ENCODE measurements at regions not wholly inside any gene's neighbourhood (a gene's known extent, or its start where the extent isn't known, plus 50 kb on each side); places are given as distances from the start of the nearest gene placed in this dataset.

GRCh38 chr14:30257946-30258661, 300.9 kb upstream of the G2E3 start:
- H3K79me2 ChIP-seq (ENCODE audit: insufficient read depth, low read length) = no peaks in the 10 kb centered on the region
- H4K91ac ChIP-seq (ENCODE audit: insufficient read length, low read depth, low read length) = no peak overlapping the region
- no peak for DNase-seq
- no peaks in the 10 kb centered on the region for H3K9me3 ChIP-seq (ENCODE audit: control insufficient read depth, low read depth, low read length)
- H3K27ac ChIP-seq (ENCODE audit: insufficient read length, low read depth, low read length) = no peak overlapping the region
- Mint-ChIP-seq H3K4me1 (peaks cover 22 to 24% of the 10 kb centered on the region in 2 experiments), H3K9me3 (peaks cover 8 to 12% of the 10 kb centered on the region in 2 experiments), H3K27ac (no peak overlapping the region; a peak in 1 of 7 replicates), H3K36me3 (ENCODE audit: insufficient read depth in 1 of 3, low read depth in 3 of 3) (peaks cover 0 to 9% (median 0%) of the 10 kb centered on the region in 3 experiments; a peak in 3 of 7 replicates), H3K27me3 (ENCODE audit: low read depth) (no peaks in the 10 kb centered on the region; the same call in 1 of the 2 replicates), H3K4me3 (no peak overlapping the region)
- H2BK120ac ChIP-seq (ENCODE audit: low read depth, low read length, poor library complexity, severe bottlenecking) = no peak overlapping the region
- H3K23me2 ChIP-seq (ENCODE audit: insufficient read length, low read depth, low read length, poor library complexity, severe bottlenecking) = no peaks in the 10 kb centered on the region
- no peak overlapping the region for H2BK5ac ChIP-seq (ENCODE audit: insufficient read length, low read length)
- no peak overlapping the region for H4K5ac ChIP-seq (ENCODE audit: insufficient read length, low read depth, low read length)
- H4K20me1 ChIP-seq (ENCODE audit: control insufficient read depth, insufficient read depth, insufficient read length) = no peaks in the 10 kb centered on the region
- no peak overlapping the region for H3T11ph ChIP-seq (ENCODE audit: low read length)
- H3K9ac ChIP-seq (ENCODE audit: extremely low read depth, insufficient read length, low read length) = no peak overlapping the region
- no peak overlapping the region for H3K4ac ChIP-seq (ENCODE audit: low read depth, low read length)
- H3K23ac ChIP-seq (ENCODE audit: insufficient read length, low read depth, low read length) = no peak overlapping the region
- no peak overlapping the region for H2AFZ ChIP-seq (ENCODE audit: low read length)
- no CpG with 5 or more reads among the region's 1 CpG for WGBS (ENCODE audit: extremely low coverage, insufficient read length, low lambda C conversion rate)
- no peak overlapping the region for H3K56ac ChIP-seq (ENCODE audit: insufficient read length, low read depth, low read length)
- no peak overlapping the region for H4K8ac ChIP-seq (replicated peaks; ENCODE audit: insufficient read length, low read depth, low read length)
- H3K4me1 ChIP-seq (ENCODE audit: insufficient read depth, low read length) = no peaks in the 10 kb centered on the region; the same call in 1 of the 2 replicates
- H2BK12ac ChIP-seq (ENCODE audit: insufficient read length, low read depth, low read length) = no peak overlapping the region
- H3K79me1 ChIP-seq (ENCODE audit: insufficient read depth, low read depth, low read length, poor library complexity, severe bottlenecking) = no peaks in the 10 kb centered on the region
- H3K18ac ChIP-seq (ENCODE audit: insufficient read length, low read depth, low read length) = no peak overlapping the region
- no peak overlapping the region for H2BK20ac ChIP-seq (ENCODE audit: low read depth, low read length, poor library complexity, severe bottlenecking)
- no peak overlapping the region for H2AK5ac ChIP-seq (ENCODE audit: insufficient read length, low read length)
- no peak for TF ChIP-seq CTCF (conservative IDR thresholded peaks at IDR 0.05)
- H3K4me2 ChIP-seq (ENCODE audit: insufficient read depth, insufficient read length, low read length) = no peak overlapping the region
- no peak overlapping the region for H2BK15ac ChIP-seq (ENCODE audit: low read depth, low read length)
- H3K14ac ChIP-seq (ENCODE audit: insufficient read depth, low read length) = no peak overlapping the region
- H3K27me3 ChIP-seq (ENCODE audit: insufficient read depth, low read length) = no peaks in the 10 kb centered on the region

All from H9 (cell line).